ENCODE measurements at regions not wholly inside any gene's neighbourhood (a gene's known extent, or its start where the extent isn't known, plus 50 kb on each side); places are given as distances from the start of the nearest gene placed in this dataset.

GRCh38 chr9:11319538-11319937, 706.7 kb upstream of the PTPRD start:
- TF ChIP-seq, protein P1, sequence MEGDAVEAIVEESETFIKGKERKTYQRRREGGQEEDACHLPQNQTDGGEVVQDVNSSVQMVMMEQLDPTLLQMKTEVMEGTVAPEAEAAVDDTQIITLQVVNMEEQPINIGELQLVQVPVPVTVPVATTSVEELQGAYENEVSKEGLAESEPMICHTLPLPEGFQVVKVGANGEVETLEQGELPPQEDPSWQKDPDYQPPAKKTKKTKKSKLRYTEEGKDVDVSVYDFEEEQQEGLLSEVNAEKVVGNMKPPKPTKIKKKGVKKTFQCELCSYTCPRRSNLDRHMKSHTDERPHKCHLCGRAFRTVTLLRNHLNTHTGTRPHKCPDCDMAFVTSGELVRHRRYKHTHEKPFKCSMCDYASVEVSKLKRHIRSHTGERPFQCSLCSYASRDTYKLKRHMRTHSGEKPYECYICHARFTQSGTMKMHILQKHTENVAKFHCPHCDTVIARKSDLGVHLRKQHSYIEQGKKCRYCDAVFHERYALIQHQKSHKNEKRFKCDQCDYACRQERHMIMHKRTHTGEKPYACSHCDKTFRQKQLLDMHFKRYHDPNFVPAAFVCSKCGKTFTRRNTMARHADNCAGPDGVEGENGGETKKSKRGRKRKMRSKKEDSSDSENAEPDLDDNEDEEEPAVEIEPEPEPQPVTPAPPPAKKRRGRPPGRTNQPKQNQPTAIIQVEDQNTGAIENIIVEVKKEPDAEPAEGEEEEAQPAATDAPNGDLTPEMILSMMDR (conservative IDR thresholded peaks at IDR 0.05; ENCODE audit: low read depth, low read length), result peak; percentile 60
- no peak for TF ChIP-seq EZH2phosphoT487 (IDR thresholded peaks at IDR 0.05; ENCODE audit: borderline replicate concordance, low read length)
- TF ChIP-seq EZH2 (IDR thresholded peaks at IDR 0.05; ENCODE audit: low read length, unreplicated experiment), result no peak
